ENCODE measurements at regions not wholly inside any gene's neighbourhood (a gene's known extent, or its start where the extent isn't known, plus 50 kb on each side); places are given as distances from the start of the nearest gene placed in this dataset.

DNA sequence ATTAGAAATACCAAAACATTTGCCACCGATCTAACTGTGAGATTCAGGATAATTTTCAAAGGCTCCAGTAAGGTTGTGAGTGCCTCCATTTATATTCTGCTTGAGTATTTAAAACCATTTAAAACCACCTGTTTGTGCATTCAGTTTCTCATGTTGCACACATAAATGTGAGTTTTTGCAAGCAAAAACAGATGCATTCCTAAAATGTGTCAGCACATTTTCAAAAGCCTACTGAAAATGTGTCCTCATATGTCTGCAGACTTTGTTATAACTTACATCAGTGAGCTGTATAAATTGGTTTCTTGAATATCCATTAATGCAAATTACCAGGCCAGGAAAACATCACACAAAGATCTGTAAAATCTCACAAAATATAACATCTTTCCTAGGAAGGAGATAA lies 676.6 kb upstream of the EPHA7 start:
- Histone ChIP-seq H3K9ac (ENCODE audit: low read depth in 1 of 3, low read length in 3 of 3) (no peak overlapping the region), H3K4me1 (ENCODE audit: control insufficient read depth in 3 of 3, insufficient read depth in 3 of 3, low read length in 3 of 3) (no peaks in the 10 kb centered on the region), H3K27me3 (ENCODE audit: control insufficient read depth in 3 of 3, insufficient read depth in 3 of 3, low read length in 3 of 3) (no peaks in the 10 kb centered on the region), H3K9me3 (ENCODE audit: control insufficient read depth in 3 of 3, low read length in 3 of 3) (no peaks in the 10 kb centered on the region), H3K4me3 (ENCODE audit: low read length in 3 of 3) (no peak overlapping the region), H3K27ac (ENCODE audit: low read depth, low read length) (no peak overlapping the region), H3K36me3 (ENCODE audit: control insufficient read depth in 3 of 3, insufficient read depth in 3 of 3, low read length in 3 of 3) (no peaks in the 10 kb centered on the region)

DNA sequence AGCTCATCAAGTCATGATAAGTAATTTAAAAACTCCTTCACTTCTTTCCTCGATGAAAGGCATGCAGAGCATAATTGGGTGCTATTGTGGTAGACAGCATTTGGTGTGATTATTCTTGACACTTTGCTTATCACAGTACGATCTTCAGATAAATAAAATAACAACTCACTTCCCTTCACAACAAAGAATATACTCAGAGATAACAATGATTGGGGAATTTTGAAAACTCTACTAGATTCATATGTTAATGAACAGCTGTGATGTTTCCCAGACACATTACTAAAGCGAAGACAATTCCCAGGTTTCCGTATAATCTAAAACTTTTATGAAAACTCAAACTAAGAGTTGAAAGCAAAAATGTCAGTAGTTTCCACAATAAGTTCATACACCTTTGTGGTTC lies 670.6 kb upstream of the EPHA7 start:
- Histone ChIP-seq H3K27ac (ENCODE audit: low read depth, low read length) (no peak overlapping the region), H3K4me3 (ENCODE audit: low read length in 3 of 3) (no peak overlapping the region), H3K4me1 (ENCODE audit: control insufficient read depth in 3 of 3, insufficient read depth in 3 of 3, low read length in 3 of 3) (no peaks in the 10 kb centered on the region), H3K9me3 (ENCODE audit: control insufficient read depth in 3 of 3, low read length in 3 of 3) (no peaks in the 10 kb centered on the region), H3K27me3 (ENCODE audit: control insufficient read depth in 3 of 3, insufficient read depth in 3 of 3, low read length in 3 of 3) (no peaks in the 10 kb centered on the region), H3K9ac (ENCODE audit: low read depth in 1 of 3, low read length in 3 of 3) (no peak overlapping the region), H3K36me3 (ENCODE audit: control insufficient read depth in 3 of 3, insufficient read depth in 3 of 3, low read length in 3 of 3) (no peaks in the 10 kb centered on the region)

DNA sequence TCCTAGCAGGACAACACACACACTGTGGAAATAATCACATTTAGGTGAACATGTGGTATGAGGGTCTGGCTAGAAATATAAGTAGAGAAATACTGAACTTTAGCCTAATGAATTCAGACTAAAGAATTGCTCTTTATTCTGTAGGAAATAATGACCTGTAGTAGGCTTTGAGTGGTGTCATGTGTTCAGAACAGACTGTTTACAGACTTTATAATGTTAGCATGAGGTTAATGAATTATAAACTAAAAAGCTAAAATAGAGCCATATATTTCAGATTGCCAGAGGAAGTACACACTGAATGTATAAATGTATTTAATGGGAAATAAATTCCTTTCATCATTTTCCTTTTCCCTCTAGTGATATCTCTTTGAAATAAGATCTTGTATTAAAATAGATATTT lies 669.5 kb upstream of the EPHA7 start:
- Histone ChIP-seq H3K4me1 (ENCODE audit: control insufficient read depth in 3 of 3, insufficient read depth in 3 of 3, low read length in 3 of 3) (no peaks in the 10 kb centered on the region), H3K9me3 (ENCODE audit: control insufficient read depth in 3 of 3, low read length in 3 of 3) (no peaks in the 10 kb centered on the region), H3K9ac (ENCODE audit: low read depth in 1 of 3, low read length in 3 of 3) (no peak overlapping the region), H3K27me3 (ENCODE audit: control insufficient read depth in 3 of 3, insufficient read depth in 3 of 3, low read length in 3 of 3) (no peaks in the 10 kb centered on the region), H3K4me3 (ENCODE audit: low read length in 3 of 3) (no peak overlapping the region), H3K36me3 (ENCODE audit: control insufficient read depth in 3 of 3, insufficient read depth in 3 of 3, low read length in 3 of 3) (no peaks in the 10 kb centered on the region), H3K27ac (ENCODE audit: low read depth, low read length) (no peak overlapping the region)

DNA sequence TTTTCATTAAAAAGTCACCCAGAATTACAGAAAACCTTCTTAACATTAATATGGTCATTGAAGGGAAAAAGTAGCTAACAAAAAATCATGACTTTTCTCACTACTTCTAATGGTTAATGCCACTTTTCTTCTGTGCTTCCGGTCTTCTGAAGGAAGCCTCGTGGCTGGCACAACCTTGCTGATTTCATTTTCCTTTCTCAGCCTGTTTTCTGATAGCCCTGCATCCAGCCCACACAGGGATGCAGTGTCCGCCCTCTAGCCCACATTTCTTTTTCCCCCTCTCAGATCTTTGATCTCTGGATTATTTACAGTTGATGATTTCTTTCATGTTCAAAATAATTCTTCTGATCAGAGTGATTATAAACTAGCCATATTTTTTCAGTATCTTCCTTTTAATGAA lies 655.4 kb upstream of the EPHA7 start:
- Histone ChIP-seq H3K9me3 (ENCODE audit: control insufficient read depth in 3 of 3, low read length in 3 of 3) (no peaks in the 10 kb centered on the region), H3K36me3 (ENCODE audit: control insufficient read depth in 3 of 3, insufficient read depth in 3 of 3, low read length in 3 of 3) (no peaks in the 10 kb centered on the region), H3K27me3 (ENCODE audit: control insufficient read depth in 3 of 3, insufficient read depth in 3 of 3, low read length in 3 of 3) (no peaks in the 10 kb centered on the region), H3K4me1 (ENCODE audit: control insufficient read depth in 3 of 3, insufficient read depth in 3 of 3, low read length in 3 of 3) (no peaks in the 10 kb centered on the region), H3K27ac (ENCODE audit: low read depth, low read length) (no peak overlapping the region), H3K4me3 (ENCODE audit: low read length in 3 of 3) (no peak overlapping the region), H3K9ac (ENCODE audit: low read depth in 1 of 3, low read length in 3 of 3) (no peak overlapping the region)

DNA sequence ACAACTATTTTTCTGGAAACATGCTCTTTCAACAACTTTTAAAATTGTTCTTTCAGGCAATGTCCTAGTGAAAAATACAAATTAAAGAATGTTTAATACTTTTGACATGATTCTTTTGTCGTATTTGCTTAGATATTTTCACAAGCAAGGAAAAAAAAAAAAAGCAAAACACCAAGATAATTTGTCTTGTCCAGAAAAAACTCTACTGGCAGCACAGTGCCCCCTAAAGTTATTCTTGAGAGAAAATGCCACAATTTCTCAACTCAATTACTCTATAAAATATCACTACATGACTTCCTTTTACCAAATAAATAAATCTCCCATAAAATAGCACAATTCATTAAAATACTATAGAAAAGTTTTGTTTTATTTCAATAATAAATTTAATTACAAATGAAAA lies 652.5 kb upstream of the EPHA7 start:
- Histone ChIP-seq H3K4me1 (ENCODE audit: control insufficient read depth in 3 of 3, insufficient read depth in 3 of 3, low read length in 3 of 3) (no peaks in the 10 kb centered on the region), H3K9me3 (ENCODE audit: control insufficient read depth in 3 of 3, low read length in 3 of 3) (no peaks in the 10 kb centered on the region), H3K9ac (ENCODE audit: low read depth in 1 of 3, low read length in 3 of 3) (no peak overlapping the region), H3K4me3 (ENCODE audit: low read length in 3 of 3) (no peak overlapping the region), H3K27ac (ENCODE audit: low read depth, low read length) (no peak overlapping the region), H3K27me3 (ENCODE audit: control insufficient read depth in 3 of 3, insufficient read depth in 3 of 3, low read length in 3 of 3) (no peaks in the 10 kb centered on the region), H3K36me3 (ENCODE audit: control insufficient read depth in 3 of 3, insufficient read depth in 3 of 3, low read length in 3 of 3) (no peaks in the 10 kb centered on the region)

DNA sequence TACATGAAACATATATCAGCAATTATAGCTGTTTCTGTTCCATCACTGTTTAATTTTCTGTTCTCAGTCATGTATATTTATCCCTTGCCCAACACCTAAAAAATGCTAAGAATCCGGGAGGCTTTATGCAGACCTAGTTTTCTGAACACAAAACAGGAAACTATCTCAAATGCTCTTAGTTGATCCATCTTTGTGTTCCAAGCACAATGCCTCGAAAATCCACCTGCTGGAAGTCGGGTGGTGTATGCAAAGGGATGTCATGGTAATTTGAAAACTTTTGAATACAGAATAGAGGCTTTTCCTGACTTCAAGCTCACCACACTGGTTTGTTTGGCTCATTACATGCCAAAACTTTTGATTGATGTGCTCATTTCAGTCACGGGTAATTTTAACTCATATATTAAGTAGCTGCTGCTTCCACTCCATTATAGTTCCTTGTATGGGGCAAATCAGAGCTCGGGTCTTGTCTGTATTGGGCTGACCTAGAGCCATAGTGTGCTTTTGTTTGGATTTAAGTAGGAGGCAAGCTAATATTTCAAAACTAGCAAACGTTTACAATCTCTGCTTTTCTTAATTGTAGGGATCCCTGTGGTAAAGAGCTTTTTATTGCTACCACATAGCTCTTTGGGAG lies 646.5 kb upstream of the EPHA7 start:
- no peaks in the 10 kb centered on the region for H3K36me3 ChIP-seq (ENCODE audit: control insufficient read depth in 3 of 3, insufficient read depth in 3 of 3, low read length in 3 of 3)
- H3K4me1 ChIP-seq (ENCODE audit: control insufficient read depth in 3 of 3, insufficient read depth in 3 of 3, low read length in 3 of 3): no peaks in the 10 kb centered on the region
- no peaks in the 10 kb centered on the region for H3K27me3 ChIP-seq (ENCODE audit: control insufficient read depth in 3 of 3, insufficient read depth in 3 of 3, low read length in 3 of 3)
- no peak overlapping the region for H3K4me3 ChIP-seq (ENCODE audit: low read length in 3 of 3)
- no peak overlapping the region for H3K27ac ChIP-seq (ENCODE audit: low read depth, low read length)
- no peak overlapping the region for H3K9ac ChIP-seq (ENCODE audit: low read depth in 1 of 3, low read length in 3 of 3)
- H3K9me3 ChIP-seq (ENCODE audit: control insufficient read depth in 3 of 3, low read length in 3 of 3): no peaks in the 10 kb centered on the region

DNA sequence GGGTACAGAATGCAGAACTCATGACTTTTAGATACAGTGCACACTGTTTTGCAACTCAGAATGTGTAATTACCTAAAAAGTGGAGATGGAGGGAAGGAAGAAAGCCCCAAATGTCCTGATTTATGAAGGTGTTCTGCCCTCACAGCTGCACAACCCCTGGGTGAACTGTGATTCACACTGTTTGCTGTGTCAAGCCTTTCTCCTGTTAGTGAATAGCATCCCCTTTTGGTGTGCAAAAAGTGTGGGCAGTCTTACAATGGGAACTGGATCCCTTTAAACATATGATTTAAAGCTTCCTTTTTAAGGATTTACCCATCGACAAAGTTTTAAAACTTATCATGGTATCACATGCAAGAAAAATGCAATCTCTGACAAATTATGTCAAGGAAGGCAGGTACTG lies 633.4 kb upstream of the EPHA7 start:
- Histone ChIP-seq H3K4me1 (ENCODE audit: control insufficient read depth in 3 of 3, insufficient read depth in 3 of 3, low read length in 3 of 3) (no peaks in the 10 kb centered on the region), H3K27me3 (ENCODE audit: control insufficient read depth in 3 of 3, insufficient read depth in 3 of 3, low read length in 3 of 3) (no peaks in the 10 kb centered on the region), H3K9me3 (ENCODE audit: control insufficient read depth in 3 of 3, low read length in 3 of 3) (no peaks in the 10 kb centered on the region), H3K4me3 (ENCODE audit: low read length in 3 of 3) (no peak overlapping the region), H3K36me3 (ENCODE audit: control insufficient read depth in 3 of 3, insufficient read depth in 3 of 3, low read length in 3 of 3) (no peaks in the 10 kb centered on the region), H3K27ac (ENCODE audit: low read depth, low read length) (no peak overlapping the region), H3K9ac (ENCODE audit: low read depth in 1 of 3, low read length in 3 of 3) (no peak overlapping the region)

DNA sequence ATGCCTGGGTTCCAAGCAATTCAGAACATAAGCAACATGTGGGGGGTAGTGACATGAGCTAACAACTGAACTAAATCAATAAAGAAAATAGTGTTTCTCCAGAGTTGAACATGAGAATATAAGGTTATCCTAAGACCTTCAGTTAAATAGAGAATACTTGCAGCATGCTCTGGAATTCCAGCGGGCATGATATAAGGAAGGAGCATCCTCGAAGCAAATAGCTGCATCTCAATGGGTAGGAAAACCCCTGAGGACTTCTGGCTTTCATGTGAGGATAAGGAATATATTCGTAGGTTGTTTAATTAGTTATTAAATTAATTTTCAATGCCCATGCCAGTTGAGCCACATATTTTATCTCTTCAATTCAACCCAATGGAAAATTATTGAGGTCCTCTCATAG lies 631.2 kb upstream of the EPHA7 start:
- no peaks in the 10 kb centered on the region for H3K27me3 ChIP-seq (ENCODE audit: control insufficient read depth in 3 of 3, insufficient read depth in 3 of 3, low read length in 3 of 3)
- no peak overlapping the region for H3K9ac ChIP-seq (ENCODE audit: low read depth in 1 of 3, low read length in 3 of 3)
- H3K9me3 ChIP-seq (ENCODE audit: control insufficient read depth in 3 of 3, low read length in 3 of 3): no peaks in the 10 kb centered on the region
- no peaks in the 10 kb centered on the region for H3K4me1 ChIP-seq (ENCODE audit: control insufficient read depth in 3 of 3, insufficient read depth in 3 of 3, low read length in 3 of 3)
- H3K27ac ChIP-seq (ENCODE audit: low read depth, low read length): no peak overlapping the region
- no peak overlapping the region for H3K4me3 ChIP-seq (ENCODE audit: low read length in 3 of 3)
- no peaks in the 10 kb centered on the region for H3K36me3 ChIP-seq (ENCODE audit: control insufficient read depth in 3 of 3, insufficient read depth in 3 of 3, low read length in 3 of 3)

DNA sequence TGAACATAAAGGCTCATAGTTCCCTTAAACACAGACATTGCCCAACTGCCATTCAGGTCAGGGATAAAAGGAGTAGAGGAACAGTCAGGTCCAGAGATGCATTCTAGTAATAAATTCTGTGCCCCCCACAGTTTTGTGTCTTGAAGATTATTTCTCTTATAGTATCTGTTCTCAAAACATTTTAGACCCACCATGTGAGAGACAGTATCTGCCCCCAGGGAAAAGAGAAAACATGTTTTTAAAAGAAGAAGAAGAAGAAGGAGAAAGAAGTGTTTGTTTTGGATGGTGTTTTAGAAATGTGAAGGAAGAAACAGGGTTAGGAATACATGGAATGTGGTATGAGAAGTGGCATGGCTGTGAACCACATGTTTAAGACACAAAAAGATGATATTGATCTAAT lies 629.6 kb upstream of the EPHA7 start:
- H3K4me1 ChIP-seq (ENCODE audit: control insufficient read depth in 3 of 3, insufficient read depth in 3 of 3, low read length in 3 of 3): no peaks in the 10 kb centered on the region
- no peak overlapping the region for H3K27ac ChIP-seq (ENCODE audit: low read depth, low read length)
- no peaks in the 10 kb centered on the region for H3K36me3 ChIP-seq (ENCODE audit: control insufficient read depth in 3 of 3, insufficient read depth in 3 of 3, low read length in 3 of 3)
- H3K27me3 ChIP-seq (ENCODE audit: control insufficient read depth in 3 of 3, insufficient read depth in 3 of 3, low read length in 3 of 3): no peaks in the 10 kb centered on the region
- H3K9ac ChIP-seq (ENCODE audit: low read depth in 1 of 3, low read length in 3 of 3): no peak overlapping the region
- no peaks in the 10 kb centered on the region for H3K9me3 ChIP-seq (ENCODE audit: control insufficient read depth in 3 of 3, low read length in 3 of 3)
- H3K4me3 ChIP-seq (ENCODE audit: low read length in 3 of 3): no peak overlapping the region

DNA sequence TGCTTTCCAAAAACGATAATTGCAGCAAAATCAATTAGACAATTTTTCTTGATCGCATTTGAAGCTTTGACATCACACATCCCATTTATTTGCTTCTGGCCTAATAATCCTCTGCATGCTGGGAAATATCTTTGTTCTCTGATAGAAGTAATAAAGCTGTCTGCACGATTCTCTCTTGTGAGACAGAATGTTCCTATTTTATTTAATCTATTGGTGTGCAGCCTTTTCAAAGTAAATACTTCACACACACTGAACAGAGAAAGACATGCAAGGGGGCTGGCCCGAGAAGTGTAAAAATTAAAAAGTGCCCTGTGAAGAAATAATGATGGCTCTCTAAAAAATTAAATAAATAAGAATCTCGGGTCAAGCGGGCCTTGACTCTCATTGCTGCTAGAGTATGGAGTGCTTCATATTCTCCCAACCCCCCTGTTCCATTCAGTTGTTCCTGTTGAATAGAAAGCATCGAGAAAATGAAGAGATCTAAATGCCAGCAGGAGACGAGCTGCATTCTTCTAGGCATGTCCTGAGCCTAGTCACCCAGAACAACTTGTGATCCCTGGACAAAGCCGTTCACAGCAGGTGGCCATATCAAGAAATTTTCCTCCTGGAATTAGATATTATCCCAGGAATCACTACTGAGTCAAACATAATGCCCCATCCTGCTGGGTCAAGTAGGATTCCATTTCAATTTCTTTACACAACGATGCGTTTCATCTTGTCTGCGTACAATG lies 625.9 kb upstream of the EPHA7 start:
- no peaks in the 10 kb centered on the region for H3K27me3 ChIP-seq (ENCODE audit: control insufficient read depth in 3 of 3, insufficient read depth in 3 of 3, low read length in 3 of 3)
- no peaks in the 10 kb centered on the region for H3K9me3 ChIP-seq (ENCODE audit: control insufficient read depth in 3 of 3, low read length in 3 of 3)
- H3K27ac ChIP-seq (ENCODE audit: low read depth, low read length): no peak overlapping the region
- H3K4me3 ChIP-seq (ENCODE audit: low read length in 3 of 3): no peak overlapping the region
- H3K9ac ChIP-seq (ENCODE audit: low read depth in 1 of 3, low read length in 3 of 3): no peak overlapping the region
- H3K4me1 ChIP-seq (ENCODE audit: control insufficient read depth in 3 of 3, insufficient read depth in 3 of 3, low read length in 3 of 3): no peaks in the 10 kb centered on the region
- H3K36me3 ChIP-seq (ENCODE audit: control insufficient read depth in 3 of 3, insufficient read depth in 3 of 3, low read length in 3 of 3): no peaks in the 10 kb centered on the region
